MM.1S (cell line): ENCODE measurements at regions not wholly inside any gene's neighbourhood (a gene's known extent, or its start where the extent isn't known, plus 50 kb on each side); places are given as distances from the start of the nearest gene placed in this dataset.

Experiments
- CTCF ChIP-seq: fragments of 300-600 bp; sonication (generic); IDR thresholded peaks from 2 replicates; pipeline ENCODE4 v1.5.1; 2016; ENCODE audit warnings: antibody characterized with exemption, low read length, mixed read lengths
- EZH2 ChIP-seq: fragments of 300-600 bp; sonication (generic); optimal IDR thresholded peaks from 2 replicates; pipeline ENCODE3; 2017; ENCODE audit warnings: low read depth, mild to moderate bottlenecking, antibody characterized with exemption, low read length, mixed read lengths
- EZH2phosphoT487 ChIP-seq: fragments of 300-600 bp; sonication (generic); IDR thresholded peaks from 2 replicates; pipeline ENCODE4 v1.6.1; 2018; ENCODE audit warnings: antibody characterized with exemption, low read length

- TF ChIP-seq CTCF (no peak), EZH2 (no peak), EZH2phosphoT487 (no peak)
Observed at GRCh38 chr6:81802356-81802755, 49.9 kb upstream of the TENT5A start.
